SJCRH30 (cell line): ENCODE measurements at regions not wholly inside any gene's neighbourhood (a gene's known extent, or its start where the extent isn't known, plus 50 kb on each side); places are given as distances from the start of the nearest gene placed in this dataset.
A peak's percentile ranks its signal among the peaks of the same experiment; 100 is the strongest.

Experiments
- DNase-seq, 2 experiments: peaks; one replicate each; pipeline ENCODE4 v3.0.0-alpha.2; 2015 to 2020
- H3K27ac ChIP-seq: fragments of 250-450 bp; sonication (Bioruptor Pico); 2 replicates; pipeline ENCODE4 v1.5.1; 2020; ENCODE audit warnings: mild to moderate bottlenecking, moderate library complexity
- H3K27me3 ChIP-seq: fragments of 250-450 bp; sonication (Bioruptor Pico); 2 replicates; pipeline ENCODE4 v1.5.1; 2020; ENCODE audit warnings: mild to moderate bottlenecking, moderate library complexity
- H3K36me3 ChIP-seq: fragments of 250-450 bp; sonication (Bioruptor Pico); 2 replicates; pipeline ENCODE4 v1.5.1; 2020; ENCODE audit warnings: mild to moderate bottlenecking, moderate library complexity
- H3K4me1 ChIP-seq: fragments of 250-450 bp; sonication (Bioruptor Pico); 2 replicates; pipeline ENCODE4 v1.5.1; 2020; ENCODE audit warnings: mild to moderate bottlenecking, moderate library complexity
- H3K4me3 ChIP-seq: fragments of 250-450 bp; sonication (Bioruptor Pico); 2 replicates; pipeline ENCODE4 v1.5.1; 2020; ENCODE audit warnings: mild to moderate bottlenecking, moderate library complexity
- H3K9me3 ChIP-seq: fragments of 250-450 bp; sonication (Bioruptor Pico); replicated peaks from 2 replicates; pipeline ENCODE4 v1.5.1; 2020; ENCODE audit warnings: mild to moderate bottlenecking, moderate library complexity

DNA sequence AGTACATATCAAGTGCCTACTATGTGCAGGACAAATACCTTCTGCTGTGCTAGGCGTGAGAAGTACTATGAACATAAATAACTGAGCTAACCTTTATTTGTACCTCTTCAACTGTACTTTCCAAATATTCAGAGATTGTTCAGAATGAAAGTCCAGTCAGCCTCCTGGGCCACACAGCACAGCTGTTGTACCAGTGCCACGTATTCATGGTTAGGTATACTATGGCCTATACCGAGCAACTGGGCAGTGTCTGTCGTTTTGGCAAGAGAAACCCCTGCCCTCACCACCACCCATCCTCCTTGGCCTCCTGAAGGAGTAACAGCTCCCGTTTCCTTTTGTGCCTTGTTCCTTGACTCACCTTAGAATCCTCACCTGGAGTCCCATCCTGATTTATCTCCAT lies 53.0 kb downstream of the RASSF10 start:
- Histone ChIP-seq H3K27me3 (no peaks in the 10 kb centered on the region), H3K4me1 (peaks cover 3% of the 10 kb centered on the region; the same call in 1 of the 2 replicates), H3K27ac (no peak overlapping the region), H3K36me3 (no peaks in the 10 kb centered on the region), H3K4me3 (no peak overlapping the region), H3K9me3 (no peaks in the 10 kb centered on the region)
- DNase-seq, result no peak

DNA sequence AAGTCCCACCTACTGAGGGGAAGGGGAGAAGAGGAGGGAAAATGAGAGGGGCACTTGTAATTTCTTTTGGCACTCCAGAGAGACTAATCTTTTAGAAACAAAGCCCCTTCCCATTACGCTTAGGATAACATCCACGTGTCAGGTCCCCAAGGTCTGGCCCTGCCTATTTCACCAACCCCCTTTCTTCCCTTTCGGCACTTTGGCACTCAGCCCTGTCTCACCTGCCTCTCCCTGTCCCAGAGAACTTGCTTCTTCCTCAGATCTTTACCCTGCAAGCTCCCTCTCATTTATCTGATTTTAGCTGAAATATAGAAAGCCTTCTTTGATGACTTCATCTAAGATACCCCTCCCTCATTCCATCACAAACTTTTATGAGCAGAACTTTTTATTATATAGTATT lies 55.5 kb downstream of the RASSF10 start:
- Histone ChIP-seq H3K27ac (no peak overlapping the region), H3K4me3 (no peak overlapping the region), H3K27me3 (no peaks in the 10 kb centered on the region)

DNA sequence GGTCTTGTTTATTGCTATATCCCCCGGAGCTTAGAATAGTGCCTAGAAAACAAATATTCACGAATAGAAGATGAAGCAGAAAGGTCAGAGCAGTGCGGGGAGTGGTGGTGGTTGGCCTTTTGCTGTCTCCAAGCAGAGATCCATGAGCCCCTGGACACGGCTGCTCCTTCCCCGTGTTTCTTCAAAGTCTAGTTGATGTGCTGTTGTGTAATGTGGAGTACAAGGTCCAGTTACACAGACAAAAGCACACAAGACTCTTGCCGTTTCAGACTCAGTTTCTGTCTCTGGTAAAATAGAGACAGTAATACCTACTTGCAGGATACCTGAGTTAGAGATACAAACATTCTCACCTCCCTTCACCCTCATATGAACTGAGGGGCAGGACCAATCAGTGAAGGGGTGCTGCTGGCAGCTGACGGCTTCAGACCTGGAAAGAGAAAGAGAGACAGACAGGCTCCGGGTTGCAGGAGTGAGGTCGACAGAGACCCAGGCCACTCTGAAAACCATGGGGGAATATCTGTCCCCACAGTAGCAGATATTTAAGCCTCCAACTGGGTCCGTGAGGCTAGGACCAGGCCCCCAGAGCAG lies 56.2 kb downstream of the RASSF10 start:
- Histone ChIP-seq H3K4me3 (no peak overlapping the region), H3K9me3 (no peaks in the 10 kb centered on the region), H3K27ac (no peak overlapping the region), H3K27me3 (no peaks in the 10 kb centered on the region), H3K36me3 (no peaks in the 10 kb centered on the region), H3K4me1 (peaks cover 10% of the 10 kb centered on the region)
- DNase-seq, result no peak

More for the DNA sequence above, 55.5 kb downstream of the RASSF10 start:
- Histone ChIP-seq H3K9me3 (no peaks in the 10 kb centered on the region), H3K36me3 (no peaks in the 10 kb centered on the region), H3K4me1 (peaks cover 3% of the 10 kb centered on the region; the same call in 1 of the 2 replicates)
- DNase-seq, result no peak

- H3K4me1 ChIP-seq, result peaks cover 26% of the 10 kb centered on the region
- no peak for DNase-seq
- H3K4me3 ChIP-seq, result no peak overlapping the region
- no peaks in the 10 kb centered on the region for H3K36me3 ChIP-seq
- H3K9me3 ChIP-seq, result no peaks in the 10 kb centered on the region
- no peaks in the 10 kb centered on the region for H3K27me3 ChIP-seq
- no peak overlapping the region for H3K27ac ChIP-seq
These were observed 59.1 kb downstream of the RASSF10 start for GRCh38 chr11:13068211-13068610.

- DNase-seq, result no peak
- Histone ChIP-seq H3K4me1 (peaks cover 33% of the 10 kb centered on the region), H3K4me3 (no peak overlapping the region), H3K27ac (no peak overlapping the region), H3K9me3 (no peaks in the 10 kb centered on the region), H3K27me3 (no peaks in the 10 kb centered on the region), H3K36me3 (no peaks in the 10 kb centered on the region)
These were observed 64.2 kb downstream of the RASSF10 start for GRCh38 chr11:13073119-13073981.

DNA sequence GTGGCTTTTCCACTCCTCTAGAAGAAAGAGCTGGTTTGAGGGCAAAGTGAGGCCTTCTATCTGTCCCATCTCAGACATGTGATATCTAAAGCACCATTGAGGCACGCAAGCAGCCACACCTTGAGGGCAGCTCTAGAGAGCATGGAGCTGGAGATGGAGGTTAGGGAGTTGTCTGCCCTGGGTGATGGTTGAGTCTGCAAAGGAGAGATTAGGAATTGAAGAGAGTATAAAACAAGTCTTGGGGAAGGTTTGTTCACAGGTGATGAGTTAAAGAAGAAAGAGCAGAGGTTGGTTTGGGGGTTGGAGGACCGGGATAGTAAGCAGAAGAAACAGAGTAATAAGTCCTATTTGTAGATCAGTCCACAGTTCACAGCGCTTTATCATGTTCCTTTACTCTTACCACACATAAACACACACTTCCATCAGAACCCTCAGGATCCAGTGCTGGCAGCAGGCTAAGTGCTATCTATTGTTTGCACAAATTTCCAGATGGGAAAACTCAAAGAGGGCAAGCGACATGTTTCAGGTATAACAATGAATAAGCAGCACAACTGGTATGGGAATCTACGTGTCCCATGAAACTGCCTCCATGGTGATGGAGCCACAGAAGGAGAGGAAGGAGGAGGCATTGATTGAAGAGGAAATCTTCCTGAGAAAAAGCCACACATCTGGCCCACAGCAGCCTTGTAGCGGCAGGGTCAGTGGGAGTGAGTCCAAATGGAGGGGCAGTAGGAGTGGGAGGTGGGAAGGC lies 65.8 kb downstream of the RASSF10 start:
- H3K36me3 ChIP-seq, result no peaks in the 10 kb centered on the region
- H3K27ac ChIP-seq, result no peak overlapping the region
- DNase-seq, result no peak
- no peaks in the 10 kb centered on the region for H3K27me3 ChIP-seq
- H3K9me3 ChIP-seq, result no peaks in the 10 kb centered on the region
- peaks cover 30% of the 10 kb centered on the region for H3K4me1 ChIP-seq
- no peak overlapping the region for H3K4me3 ChIP-seq

- H3K9me3 ChIP-seq, result no peaks in the 10 kb centered on the region
- peaks cover 10% of the 10 kb centered on the region for H3K4me1 ChIP-seq
- H3K36me3 ChIP-seq, result no peaks in the 10 kb centered on the region
- no peak overlapping the region for H3K27ac ChIP-seq
- no peaks in the 10 kb centered on the region for H3K27me3 ChIP-seq
- no peak for DNase-seq
- H3K4me3 ChIP-seq, result no peak overlapping the region
These were observed 67.8 kb downstream of the RASSF10 start for GRCh38 chr11:13076961-13077360.

DNA sequence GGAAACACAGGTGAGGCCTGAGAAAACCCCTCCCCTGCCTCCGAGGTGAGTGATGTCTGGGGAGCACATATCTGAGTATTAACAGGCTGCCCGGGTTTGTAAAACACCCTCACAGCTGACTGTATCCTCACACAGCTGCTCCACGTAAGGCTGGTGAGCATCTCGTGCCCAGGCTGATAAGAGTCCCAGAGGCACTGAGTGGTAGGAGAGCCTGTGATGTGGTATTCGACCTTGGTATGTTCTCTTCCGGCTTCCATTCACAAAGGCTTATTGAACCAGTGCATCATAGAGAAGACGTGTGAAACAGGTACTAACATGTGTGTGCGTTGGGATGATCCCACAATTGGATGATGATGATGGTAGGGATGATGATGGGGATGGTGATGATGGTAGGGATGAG lies 71.7 kb downstream of the RASSF10 start:
- H3K4me1 ChIP-seq, result peaks cover 7% of the 10 kb centered on the region
- DNase-seq, result no peak
- no peak overlapping the region for H3K4me3 ChIP-seq
- H3K27ac ChIP-seq, result no peak overlapping the region
- H3K27me3 ChIP-seq, result no peaks in the 10 kb centered on the region
- no peaks in the 10 kb centered on the region for H3K9me3 ChIP-seq
- no peaks in the 10 kb centered on the region for H3K36me3 ChIP-seq

DNA sequence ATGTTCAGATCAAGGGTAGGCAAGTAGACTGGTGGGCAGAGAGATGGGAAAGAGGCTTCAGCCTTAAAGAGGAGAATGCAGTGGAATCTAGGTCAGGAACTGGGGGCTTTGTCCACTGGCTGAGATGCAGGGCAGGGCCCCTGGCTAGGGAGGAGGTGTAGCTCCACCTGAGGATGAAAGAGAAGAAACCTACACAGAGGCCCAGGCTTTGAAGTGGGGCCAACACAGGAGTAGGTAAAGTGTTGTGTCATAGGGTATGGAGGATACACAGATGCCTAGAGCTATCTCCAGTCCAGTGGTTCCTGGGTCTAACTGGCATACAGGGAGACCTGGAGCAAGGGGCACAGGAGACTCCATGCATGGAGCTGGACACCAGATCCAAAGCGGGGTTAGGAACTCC lies 73.5 kb downstream of the RASSF10 start:
- Histone ChIP-seq H3K36me3 (no peaks in the 10 kb centered on the region), H3K27me3 (no peaks in the 10 kb centered on the region), H3K4me1 (no peaks in the 10 kb centered on the region), H3K9me3 (no peaks in the 10 kb centered on the region), H3K4me3 (no peak overlapping the region), H3K27ac (no peak overlapping the region)
- no peak for DNase-seq

DNA sequence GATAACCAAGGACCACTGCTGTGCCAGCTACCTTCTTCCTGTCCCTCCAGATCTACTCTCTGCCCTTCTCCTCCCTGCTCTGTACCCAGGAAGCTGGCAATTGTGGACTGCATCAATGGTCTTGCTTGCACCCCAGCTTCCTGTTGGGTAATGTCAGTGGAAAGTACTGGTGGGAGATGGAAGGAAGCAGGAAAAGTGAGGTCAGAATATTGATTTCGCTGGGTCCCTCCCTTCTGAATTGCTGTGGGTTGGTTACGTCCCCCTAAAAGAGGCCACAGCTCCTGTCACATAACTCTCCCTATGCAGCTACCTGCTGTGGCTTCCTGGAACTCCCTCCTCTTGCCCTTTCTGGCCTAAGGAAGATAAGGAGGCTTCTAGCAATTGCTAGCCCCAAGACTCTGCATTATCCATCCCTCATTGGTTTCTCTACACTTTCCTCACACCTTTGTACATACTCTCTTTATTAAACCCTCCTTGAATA lies 81.2 kb downstream of the RASSF10 start:
- no peaks in the 10 kb centered on the region for H3K36me3 ChIP-seq
- H3K4me1 ChIP-seq, result no peaks in the 10 kb centered on the region
- H3K27ac ChIP-seq, result no peak overlapping the region
- H3K9me3 ChIP-seq, result peaks cover 5% of the 10 kb centered on the region
- no peak overlapping the region for H3K4me3 ChIP-seq
- no peak for DNase-seq
- no peaks in the 10 kb centered on the region for H3K27me3 ChIP-seq

GRCh38 chr11:13091373-13091772 lies 82.3 kb downstream of the RASSF10 start:
- no peak overlapping the region for H3K27ac ChIP-seq
- H3K9me3 ChIP-seq, result peaks cover 5% of the 10 kb centered on the region
- H3K4me1 ChIP-seq, result no peaks in the 10 kb centered on the region
- H3K4me3 ChIP-seq, result no peak overlapping the region
- no peaks in the 10 kb centered on the region for H3K36me3 ChIP-seq
- no peak for DNase-seq
- no peaks in the 10 kb centered on the region for H3K27me3 ChIP-seq

DNA sequence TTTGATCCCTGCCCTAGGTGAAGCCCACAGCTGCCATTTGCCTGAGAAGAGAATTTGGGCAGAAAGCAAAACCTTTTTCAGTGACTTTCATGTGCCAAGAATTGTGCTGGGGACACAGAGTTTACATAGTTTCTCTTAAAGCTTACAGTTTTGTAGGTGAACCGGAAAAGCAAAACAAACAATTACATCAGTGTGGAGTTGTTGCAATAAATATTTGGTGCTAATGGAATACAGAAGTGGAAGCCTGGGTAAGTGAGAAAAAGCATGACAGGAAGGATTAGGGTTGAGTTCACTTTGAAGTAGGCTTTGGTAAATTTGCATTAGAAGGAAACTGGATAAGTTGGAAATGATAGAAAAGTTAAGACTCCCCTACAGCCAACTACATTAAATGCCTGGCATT lies 82.7 kb downstream of the RASSF10 start:
- no peaks in the 10 kb centered on the region for H3K27me3 ChIP-seq
- no peak overlapping the region for H3K27ac ChIP-seq
- H3K36me3 ChIP-seq, result no peaks in the 10 kb centered on the region
- H3K4me3 ChIP-seq, result no peak overlapping the region
- no peaks in the 10 kb centered on the region; the same call in 1 of the 2 replicates for H3K4me1 ChIP-seq
- peaks cover 5% of the 10 kb centered on the region for H3K9me3 ChIP-seq
- no peak for DNase-seq

DNA sequence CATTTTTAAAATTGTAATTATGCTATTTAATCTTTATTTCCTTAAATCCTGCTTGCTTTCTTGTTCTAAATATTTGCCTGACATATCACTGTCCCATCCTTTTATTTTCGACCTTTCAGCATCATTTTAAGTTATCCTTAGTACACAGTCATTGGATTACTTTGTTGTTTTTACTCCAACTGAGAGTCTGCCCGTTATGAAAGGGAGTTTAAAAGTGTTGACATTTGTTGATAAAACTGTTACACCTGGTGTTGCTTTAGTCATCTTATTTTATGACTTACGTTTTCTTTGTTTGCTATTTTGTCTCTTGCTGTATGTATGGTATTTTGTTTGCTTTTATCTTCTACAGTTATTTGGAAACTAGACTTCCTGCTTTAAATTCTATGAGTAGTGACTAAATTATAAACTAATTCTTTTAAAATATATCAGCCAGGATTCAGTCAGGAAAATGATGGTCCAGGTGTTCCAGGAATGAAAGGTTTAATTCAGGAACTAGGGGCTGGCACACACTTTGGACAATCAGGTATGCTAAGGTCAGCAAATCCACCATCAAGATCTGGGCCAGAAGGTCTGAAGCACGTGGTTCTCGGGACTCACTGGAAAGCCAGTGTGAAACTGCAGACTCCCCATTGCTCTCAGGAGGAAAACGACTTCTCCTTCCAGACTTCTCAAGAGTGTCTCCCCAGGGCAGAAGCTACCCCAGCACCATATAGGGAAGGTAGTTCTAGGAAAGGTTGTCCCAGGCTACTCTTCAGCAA lies 86.0 kb downstream of the RASSF10 start:
- H3K27ac ChIP-seq, result no peak overlapping the region
- H3K36me3 ChIP-seq, result no peaks in the 10 kb centered on the region
- H3K27me3 ChIP-seq, result no peaks in the 10 kb centered on the region
- no peak for DNase-seq
- H3K4me1 ChIP-seq, result peaks cover 17% of the 10 kb centered on the region
- peaks cover 5% of the 10 kb centered on the region for H3K9me3 ChIP-seq
- H3K4me3 ChIP-seq, result no peak overlapping the region

GRCh38 chr11:13098063-13098462 lies 88.9 kb downstream of the RASSF10 start:
- H3K9me3 ChIP-seq, result no peaks in the 10 kb centered on the region
- H3K36me3 ChIP-seq, result no peaks in the 10 kb centered on the region
- peak; percentile 93 to 98 for DNase-seq
- H3K27ac ChIP-seq, result peak overlapping the region; percentile 63
- H3K4me3 ChIP-seq, result no peak overlapping the region
- peaks cover 17% of the 10 kb centered on the region for H3K4me1 ChIP-seq
- H3K27me3 ChIP-seq, result no peaks in the 10 kb centered on the region
